ENCODE measurements at regions not wholly inside any gene's neighbourhood (a gene's known extent, or its start where the extent isn't known, plus 50 kb on each side); places are given as distances from the start of the nearest gene placed in this dataset.

GRCh38 chr17:77001487-77001886, 133.3 kb downstream of the MGAT5B start:
- DNase-seq (ENCODE audit: low read depth) = no peak

- DNase-seq (ENCODE audit: low read depth) = no peak
Observed at GRCh38 chr17:77002103-77003045, 134.2 kb downstream of the MGAT5B start.

GRCh38 chr17:77003699-77004098, 135.5 kb downstream of the MGAT5B start:
- no peak for DNase-seq (ENCODE audit: low read depth)

GRCh38 chr17:77006971-77007649, 133.7 kb upstream of the SEC14L1 start:
- no peak for DNase-seq (ENCODE audit: low read depth)

GRCh38 chr17:77009877-77010276, 130.9 kb upstream of the SEC14L1 start:
- DNase-seq (ENCODE audit: low read depth) = no peak

GRCh38 chr17:77010667-77011066, 130.1 kb upstream of the SEC14L1 start:
- DNase-seq (ENCODE audit: low read depth) = no peak

GRCh38 chr17:77011173-77012011, 129.4 kb upstream of the SEC14L1 start:
- DNase-seq (ENCODE audit: low read depth) = peak; percentile 45

GRCh38 chr17:77018504-77018903, 122.3 kb upstream of the SEC14L1 start:
- no peak for DNase-seq (ENCODE audit: low read depth)

GRCh38 chr17:77019893-77020379, 120.8 kb upstream of the SEC14L1 start:
- no peak for DNase-seq (ENCODE audit: low read depth)

- no peak for DNase-seq (ENCODE audit: low read depth)
Observed at GRCh38 chr17:77020973-77021372, 119.8 kb upstream of the SEC14L1 start.

GRCh38 chr17:77022766-77023165, 118.0 kb upstream of the SEC14L1 start:
- no peak for DNase-seq (ENCODE audit: low read depth)

GRCh38 chr17:77025781-77026180, 115.0 kb upstream of the SEC14L1 start:
- no peak for DNase-seq (ENCODE audit: low read depth)

GRCh38 chr17:77027271-77027889, 113.4 kb upstream of the SEC14L1 start:
- no peak for DNase-seq (ENCODE audit: low read depth)

- DNase-seq (ENCODE audit: low read depth) = no peak
Observed at GRCh38 chr17:77028900-77029299, 111.9 kb upstream of the SEC14L1 start.

GRCh38 chr17:77032929-77033328, 107.8 kb upstream of the SEC14L1 start:
- no peak for DNase-seq (ENCODE audit: low read depth)

- DNase-seq (ENCODE audit: low read depth) = no peak
Observed at GRCh38 chr17:77033892-77034404, 106.8 kb upstream of the SEC14L1 start.

- no peak for DNase-seq (ENCODE audit: low read depth)
Observed at GRCh38 chr17:77034677-77035424, 105.9 kb upstream of the SEC14L1 start.

- no peak for DNase-seq (ENCODE audit: low read depth)
Observed at GRCh38 chr17:77035526-77035925, 105.2 kb upstream of the SEC14L1 start.

- no peak for DNase-seq (ENCODE audit: low read depth)
Observed at GRCh38 chr17:77036136-77036840, 104.5 kb upstream of the SEC14L1 start.

- DNase-seq (ENCODE audit: low read depth) = no peak
Observed at GRCh38 chr17:77036841-77037381, 103.9 kb upstream of the SEC14L1 start.
